ENCODE measurements at regions not wholly inside any gene's neighbourhood (a gene's known extent, or its start where the extent isn't known, plus 50 kb on each side); places are given as distances from the start of the nearest gene placed in this dataset.

DNA sequence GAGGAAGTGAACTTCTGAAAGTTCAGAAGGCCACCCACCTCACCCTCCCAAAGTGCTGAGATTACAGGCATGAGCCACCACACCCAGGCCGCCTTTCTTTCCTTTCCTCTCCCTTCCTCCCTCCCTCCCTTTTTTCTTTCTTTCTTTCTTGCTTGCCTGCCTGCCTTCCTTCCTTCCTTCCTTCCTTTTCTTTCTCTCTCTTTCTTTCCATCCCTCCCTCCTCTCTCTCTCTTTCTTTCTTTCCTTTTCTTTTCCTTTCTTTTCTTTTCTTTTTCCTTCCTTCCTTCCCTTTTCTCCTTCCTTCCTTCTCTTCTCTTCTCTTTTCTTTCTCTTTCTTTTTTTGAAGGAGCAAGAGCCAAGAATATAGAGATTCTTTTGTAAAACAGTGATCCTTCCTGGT, 208.3 kb upstream of the HMGA2 start:
- H3K27ac ChIP-seq (ENCODE audit: low read depth in 2 of 2, low read length in 1 of 2): peak overlapping the region in 1 of 2 experiments; percentile 98; a peak in 2 of 4 replicates
- H3K79me2 ChIP-seq (ENCODE audit: insufficient read depth): peaks cover 93% of the 10 kb centered on the region
- peaks cover 4 to 34% of the 10 kb centered on the region in 2 experiments for H3K36me3 ChIP-seq (replicated peaks in 1 of 2; ENCODE audit: control insufficient read depth in 1 of 2, insufficient read depth in 2 of 2, low read length in 1 of 2)
- H3K4me3 ChIP-seq (ENCODE audit: low read depth in 2 of 2, low read length in 1 of 2): no peak overlapping the region
- H2AFZ ChIP-seq (ENCODE audit: low read depth): no peak overlapping the region
- WGBS (ENCODE audit: low lambda C conversion rate): 83% methylated on average over 1 of the region's 1 CpG
- H3F3A ChIP-seq (replicated peaks; ENCODE audit: insufficient read depth): peaks cover 78% of the 10 kb centered on the region
- ChIA-PET POLR2A (no interaction called here), CTCF (interaction anchor here (0.7 to 1.1 kb wide), 2 partner anchors 13 to 527 kb away, joined by 3 read pairs; no protein-coding TSS in a partner anchor)
- no peaks in the 10 kb centered on the region for H3K9me2 ChIP-seq
- no peaks in the 10 kb centered on the region for H4K20me1 ChIP-seq (ENCODE audit: insufficient read depth)
- H3K27me3 ChIP-seq (ENCODE audit: insufficient read depth): no peaks in the 10 kb centered on the region
- peak overlapping the region; percentile 3; the same call in 1 of the 2 replicates for H3K4me2 ChIP-seq
- no peaks in the 10 kb centered on the region for H3K9me3 ChIP-seq
- peaks cover 0 to 67% of the 10 kb centered on the region in 2 experiments; a peak in 3 of 4 replicates for H3K4me1 ChIP-seq (ENCODE audit: control insufficient read depth in 1 of 2, insufficient read depth in 2 of 2, low read depth in 1 of 2, low read length in 1 of 2)
- H3K9ac ChIP-seq: peak overlapping the region; percentile 46
- TF ChIP-seq USF2 (IDR thresholded peaks at IDR 0.05; ENCODE audit: borderline replicate concordance, low read depth, low read length) (no peak), TEAD4 (IDR thresholded peaks at IDR 0.05; ENCODE audit: borderline replicate concordance, insufficient read depth) (no peak), TCF12 (IDR thresholded peaks at IDR 0.05) (no peak), GATA2 (CRISPR knock-in tag; IDR thresholded peaks at IDR 0.05) (no peak), RXRA (IDR thresholded peaks at IDR 0.05; ENCODE audit: borderline replicate concordance, low read depth) (no peak), PBX3 (IDR thresholded peaks at IDR 0.05) (no peak)
- TF ChIP-seq, protein P1, sequence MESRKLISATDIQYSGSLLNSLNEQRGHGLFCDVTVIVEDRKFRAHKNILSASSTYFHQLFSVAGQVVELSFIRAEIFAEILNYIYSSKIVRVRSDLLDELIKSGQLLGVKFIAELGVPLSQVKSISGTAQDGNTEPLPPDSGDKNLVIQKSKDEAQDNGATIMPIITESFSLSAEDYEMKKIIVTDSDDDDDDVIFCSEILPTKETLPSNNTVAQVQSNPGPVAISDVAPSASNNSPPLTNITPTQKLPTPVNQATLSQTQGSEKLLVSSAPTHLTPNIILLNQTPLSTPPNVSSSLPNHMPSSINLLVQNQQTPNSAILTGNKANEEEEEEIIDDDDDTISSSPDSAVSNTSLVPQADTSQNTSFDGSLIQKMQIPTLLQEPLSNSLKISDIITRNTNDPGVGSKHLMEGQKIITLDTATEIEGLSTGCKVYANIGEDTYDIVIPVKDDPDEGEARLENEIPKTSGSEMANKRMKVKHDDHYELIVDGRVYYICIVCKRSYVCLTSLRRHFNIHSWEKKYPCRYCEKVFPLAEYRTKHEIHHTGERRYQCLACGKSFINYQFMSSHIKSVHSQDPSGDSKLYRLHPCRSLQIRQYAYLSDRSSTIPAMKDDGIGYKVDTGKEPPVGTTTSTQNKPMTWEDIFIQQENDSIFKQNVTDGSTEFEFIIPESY (IDR thresholded peaks at IDR 0.05; ENCODE audit: borderline replicate concordance, low read depth): no peak
- TF ChIP-seq, protein P2, sequence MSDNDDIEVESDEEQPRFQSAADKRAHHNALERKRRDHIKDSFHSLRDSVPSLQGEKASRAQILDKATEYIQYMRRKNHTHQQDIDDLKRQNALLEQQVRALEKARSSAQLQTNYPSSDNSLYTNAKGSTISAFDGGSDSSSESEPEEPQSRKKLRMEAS (IDR thresholded peaks at IDR 0.05; ENCODE audit: low read depth): no peak
- TF ChIP-seq, protein P3, sequence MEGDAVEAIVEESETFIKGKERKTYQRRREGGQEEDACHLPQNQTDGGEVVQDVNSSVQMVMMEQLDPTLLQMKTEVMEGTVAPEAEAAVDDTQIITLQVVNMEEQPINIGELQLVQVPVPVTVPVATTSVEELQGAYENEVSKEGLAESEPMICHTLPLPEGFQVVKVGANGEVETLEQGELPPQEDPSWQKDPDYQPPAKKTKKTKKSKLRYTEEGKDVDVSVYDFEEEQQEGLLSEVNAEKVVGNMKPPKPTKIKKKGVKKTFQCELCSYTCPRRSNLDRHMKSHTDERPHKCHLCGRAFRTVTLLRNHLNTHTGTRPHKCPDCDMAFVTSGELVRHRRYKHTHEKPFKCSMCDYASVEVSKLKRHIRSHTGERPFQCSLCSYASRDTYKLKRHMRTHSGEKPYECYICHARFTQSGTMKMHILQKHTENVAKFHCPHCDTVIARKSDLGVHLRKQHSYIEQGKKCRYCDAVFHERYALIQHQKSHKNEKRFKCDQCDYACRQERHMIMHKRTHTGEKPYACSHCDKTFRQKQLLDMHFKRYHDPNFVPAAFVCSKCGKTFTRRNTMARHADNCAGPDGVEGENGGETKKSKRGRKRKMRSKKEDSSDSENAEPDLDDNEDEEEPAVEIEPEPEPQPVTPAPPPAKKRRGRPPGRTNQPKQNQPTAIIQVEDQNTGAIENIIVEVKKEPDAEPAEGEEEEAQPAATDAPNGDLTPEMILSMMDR (IDR thresholded peaks at IDR 0.05): no peak
- DNase-seq: no peak

GRCh38 chr12:65618588-65618987, 205.7 kb upstream of the HMGA2 start:
- peaks cover 0 to 31% of the 10 kb centered on the region in 2 experiments for H3K36me3 ChIP-seq (replicated peaks in 1 of 2; ENCODE audit: control insufficient read depth in 1 of 2, insufficient read depth in 2 of 2, low read length in 1 of 2)
- peak overlapping the region; percentile 27; the same call in 1 of the 2 replicates for H3K9ac ChIP-seq
- ChIA-PET POLR2A (no interaction called here), CTCF (no interaction called here)
- no peak overlapping the region for H2AFZ ChIP-seq (ENCODE audit: low read depth)
- 78% methylated on average over 2 of the region's 2 CpGs for WGBS (ENCODE audit: low lambda C conversion rate)
- H3K27me3 ChIP-seq (ENCODE audit: insufficient read depth): no peaks in the 10 kb centered on the region
- no peaks in the 10 kb centered on the region for H4K20me1 ChIP-seq (ENCODE audit: insufficient read depth)
- H3K9me2 ChIP-seq: no peaks in the 10 kb centered on the region
- H3K27ac ChIP-seq (ENCODE audit: low read depth in 2 of 2, low read length in 1 of 2): peak overlapping the region; percentile 58 to 98; a peak in 3 of 4 replicates
- peaks cover 61% of the 10 kb centered on the region for H3F3A ChIP-seq (replicated peaks; ENCODE audit: insufficient read depth)
- no peaks in the 10 kb centered on the region for H3K9me3 ChIP-seq
- peaks cover 91% of the 10 kb centered on the region for H3K79me2 ChIP-seq (ENCODE audit: insufficient read depth)
- H3K4me3 ChIP-seq (ENCODE audit: low read depth in 2 of 2, low read length in 1 of 2): no peak overlapping the region
- DNase-seq: no peak
- peak overlapping the region; percentile 6; the same call in 1 of the 2 replicates for H3K4me2 ChIP-seq
- H3K4me1 ChIP-seq (ENCODE audit: control insufficient read depth in 1 of 2, insufficient read depth in 2 of 2, low read depth in 1 of 2, low read length in 1 of 2): peaks cover 0 to 48% of the 10 kb centered on the region in 2 experiments; a peak in 3 of 4 replicates
- TF ChIP-seq ELF1 (IDR thresholded peaks at IDR 0.05) (no peak), RXRA (IDR thresholded peaks at IDR 0.05; ENCODE audit: borderline replicate concordance, low read depth) (no peak), EZH2phosphoT487 (IDR thresholded peaks at IDR 0.05; ENCODE audit: borderline replicate concordance, low read depth) (no peak), NRF1 (IDR thresholded peaks at IDR 0.05; ENCODE audit: low read depth, low read length) (no peak), FOXJ3 (CRISPR knock-in tag; IDR thresholded peaks at IDR 0.05) (no peak), RFX5 (IDR thresholded peaks at IDR 0.05; ENCODE audit: low read length) (no peak), MXI1 (IDR thresholded peaks at IDR 0.05; ENCODE audit: low read depth, low read length) (no peak), TCF12 (IDR thresholded peaks at IDR 0.05) (no peak), USF2 (IDR thresholded peaks at IDR 0.05; ENCODE audit: borderline replicate concordance, low read depth, low read length) (no peak), TEAD4 (IDR thresholded peaks at IDR 0.05; ENCODE audit: borderline replicate concordance, insufficient read depth) (no peak), GABPA (IDR thresholded peaks at IDR 0.05; ENCODE audit: low read depth) (no peak), NFIC (IDR thresholded peaks at IDR 0.05; ENCODE audit: borderline replicate concordance) (no peak)
- TF ChIP-seq, protein P1 (IDR thresholded peaks at IDR 0.05; ENCODE audit: borderline replicate concordance, low read depth): no peak

Data from SK-N-SH (cell line).